ENCODE measurements at regions not wholly inside any gene's neighbourhood (a gene's known extent, or its start where the extent isn't known, plus 50 kb on each side); places are given as distances from the start of the nearest gene placed in this dataset.
A peak's percentile ranks its signal among the peaks of the same experiment; 100 is the strongest.
"Not testable (repeated sequence)": the region's sequence is repeated elsewhere in the genome, so short reads cannot be mapped to it uniquely, and the experiment has no call there.

- FAIRE-seq, CTCF ChIA-PET: not testable (repeated sequence)
These were observed 384.1 kb downstream of the GLUD2 start for GRCh38 chrX:121431514-121431913.

GRCh38 chrX:121433289-121433688 is 385.9 kb downstream of the GLUD2 start:
- TF ChIP-seq, protein P1, sequence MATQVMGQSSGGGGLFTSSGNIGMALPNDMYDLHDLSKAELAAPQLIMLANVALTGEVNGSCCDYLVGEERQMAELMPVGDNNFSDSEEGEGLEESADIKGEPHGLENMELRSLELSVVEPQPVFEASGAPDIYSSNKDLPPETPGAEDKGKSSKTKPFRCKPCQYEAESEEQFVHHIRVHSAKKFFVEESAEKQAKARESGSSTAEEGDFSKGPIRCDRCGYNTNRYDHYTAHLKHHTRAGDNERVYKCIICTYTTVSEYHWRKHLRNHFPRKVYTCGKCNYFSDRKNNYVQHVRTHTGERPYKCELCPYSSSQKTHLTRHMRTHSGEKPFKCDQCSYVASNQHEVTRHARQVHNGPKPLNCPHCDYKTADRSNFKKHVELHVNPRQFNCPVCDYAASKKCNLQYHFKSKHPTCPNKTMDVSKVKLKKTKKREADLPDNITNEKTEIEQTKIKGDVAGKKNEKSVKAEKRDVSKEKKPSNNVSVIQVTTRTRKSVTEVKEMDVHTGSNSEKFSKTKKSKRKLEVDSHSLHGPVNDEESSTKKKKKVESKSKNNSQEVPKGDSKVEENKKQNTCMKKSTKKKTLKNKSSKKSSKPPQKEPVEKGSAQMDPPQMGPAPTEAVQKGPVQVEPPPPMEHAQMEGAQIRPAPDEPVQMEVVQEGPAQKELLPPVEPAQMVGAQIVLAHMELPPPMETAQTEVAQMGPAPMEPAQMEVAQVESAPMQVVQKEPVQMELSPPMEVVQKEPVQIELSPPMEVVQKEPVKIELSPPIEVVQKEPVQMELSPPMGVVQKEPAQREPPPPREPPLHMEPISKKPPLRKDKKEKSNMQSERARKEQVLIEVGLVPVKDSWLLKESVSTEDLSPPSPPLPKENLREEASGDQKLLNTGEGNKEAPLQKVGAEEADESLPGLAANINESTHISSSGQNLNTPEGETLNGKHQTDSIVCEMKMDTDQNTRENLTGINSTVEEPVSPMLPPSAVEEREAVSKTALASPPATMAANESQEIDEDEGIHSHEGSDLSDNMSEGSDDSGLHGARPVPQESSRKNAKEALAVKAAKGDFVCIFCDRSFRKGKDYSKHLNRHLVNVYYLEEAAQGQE (IDR thresholded peaks at IDR 0.05), result no peak
- TF ChIP-seq MAFK (IDR thresholded peaks at IDR 0.05; ENCODE audit: partially characterized antibody), result peak; percentile 46
- POLR2A ChIA-PET, result no interaction called here
- Histone ChIP-seq H3K27ac (no peak overlapping the region), H3K4me2 (no peak overlapping the region), H3K9me3 (no peaks in the 10 kb centered on the region), H3K4me1 (no peaks in the 10 kb centered on the region), H3K4me3 (no peak overlapping the region)
- no peak for FAIRE-seq
- 93% methylated on average over 1 of the region's 1 CpG for WGBS (ENCODE audit: missing lambda C conversion rate)
- ATAC-seq, result no peak
- CTCF ChIA-PET, result no interaction called here
- DNase-seq (ENCODE audit: low read depth in 1 of 2, low spot score in 1 of 2), result no peak

More at GRCh38 chrX:121431514-121431913, 384.1 kb downstream of the GLUD2 start:
- H3K4me1 ChIP-seq; H3K4me2 ChIP-seq; POLR2A ChIA-PET; ATAC-seq; H3K4me3 ChIP-seq; DNase-seq (ENCODE audit: low read depth in 1 of 2, low spot score in 1 of 2); H3K27ac ChIP-seq; H3K9me3 ChIP-seq: not testable (repeated sequence)
- WGBS (ENCODE audit: missing lambda C conversion rate), result 80% methylated on average over 9 of the region's 27 CpGs

GRCh38 chrX:121437666-121438065 is 390.3 kb downstream of the GLUD2 start:
- not testable (repeated sequence) for FAIRE-seq

GRCh38 chrX:121455890-121456289 is 408.5 kb downstream of the GLUD2 start:
- ChIA-PET POLR2A (no interaction called here), CTCF (no interaction called here)
- 17% methylated on average over 1 of the region's 1 CpG for WGBS (ENCODE audit: missing lambda C conversion rate)
- Histone ChIP-seq H3K27ac (no peak overlapping the region), H3K4me1 (no peaks in the 10 kb centered on the region), H3K4me2 (no peak overlapping the region), H3K4me3 (no peak overlapping the region), H3K9me3 (no peaks in the 10 kb centered on the region)
- TF ChIP-seq PHF8 (IDR thresholded peaks at IDR 0.05; ENCODE audit: borderline replicate concordance, low read depth) (no peak), GATA3 (IDR thresholded peaks at IDR 0.05; ENCODE audit: borderline replicate concordance) (no peak), EP300 (IDR thresholded peaks at IDR 0.05) (no peak), NFE2L2 (conservative IDR thresholded peaks at IDR 0.05; ENCODE audit: low read length) (no peak), MAX (IDR thresholded peaks at IDR 0.05) (no peak)
- DNase-seq (ENCODE audit: low read depth in 1 of 2, low spot score in 1 of 2) (no peak), ATAC-seq (no peak), FAIRE-seq (peak; percentile 68)

More at GRCh38 chrX:121437666-121438065, 390.3 kb downstream of the GLUD2 start:
- 60% methylated on average over 17 of the region's 23 CpGs for WGBS (ENCODE audit: missing lambda C conversion rate)
- CTCF ChIA-PET; H3K27ac ChIP-seq; POLR2A ChIA-PET; H3K4me2 ChIP-seq; H3K9me3 ChIP-seq; ATAC-seq; DNase-seq (ENCODE audit: low read depth in 1 of 2, low spot score in 1 of 2); H3K4me3 ChIP-seq; H3K4me1 ChIP-seq: not testable (repeated sequence)

GRCh38 chrX:121456315-121456714 is 408.9 kb downstream of the GLUD2 start:
- ChIA-PET POLR2A (no interaction called here), CTCF (no interaction called here)
- no peak for ATAC-seq
- peak; percentile 61 for FAIRE-seq
- Histone ChIP-seq H3K4me1 (no peaks in the 10 kb centered on the region), H3K27ac (no peak overlapping the region), H3K4me3 (no peak overlapping the region), H3K4me2 (no peak overlapping the region), H3K9me3 (no peaks in the 10 kb centered on the region)
- WGBS (ENCODE audit: missing lambda C conversion rate), result 32% methylated on average over 3 of the region's 3 CpGs
- no peak for DNase-seq (ENCODE audit: low read depth in 1 of 2, low spot score in 1 of 2)
- no peak for TF ChIP-seq CHD2 (IDR thresholded peaks at IDR 0.05; ENCODE audit: low read length, partially characterized antibody)
- no peak for TF ChIP-seq E2F6 (IDR thresholded peaks at IDR 0.05; ENCODE audit: borderline replicate concordance, low read depth)
